Endodermal cell (in vitro differentiated cells): ENCODE measurements at regions not wholly inside any gene's neighbourhood (a gene's known extent, or its start where the extent isn't known, plus 50 kb on each side); places are given as distances from the start of the nearest gene placed in this dataset.

Experiments
- DNase-seq: peaks from one replicate; pipeline ENCODE4 v3.0.0-alpha.2; 2017
- H3K27ac ChIP-seq: 2 replicates; pipeline ENCODE4 v1.5.1; 2013; ENCODE audit warnings: mild to moderate bottlenecking, low read depth, low read length, moderate library complexity
- H3K27me3 ChIP-seq: 2 replicates; pipeline ENCODE4 v1.6.1; 2013; ENCODE audit warnings: mild to moderate bottlenecking, low read length, moderate library complexity; ENCODE audit not compliant: insufficient read depth, control insufficient read depth, poor library complexity, severe bottlenecking
- H3K36me3 ChIP-seq: 2 replicates; pipeline ENCODE4 v1.7.0; 2013; ENCODE audit warnings: mild to moderate bottlenecking, low read length, moderate library complexity; ENCODE audit not compliant: control insufficient read depth, insufficient read depth
- H3K4me1 ChIP-seq: one replicate; pipeline ENCODE4 v1.7.0; 2013; ENCODE audit warnings: low read length; ENCODE audit not compliant: control insufficient read depth, insufficient read depth
- H3K4me3 ChIP-seq: 2 replicates; pipeline ENCODE4 v1.5.1; 2013; ENCODE audit warnings: mild to moderate bottlenecking, low read length, moderate library complexity
- H3K9ac ChIP-seq: 2 replicates; pipeline ENCODE4 v1.6.1; 2013; ENCODE audit warnings: mild to moderate bottlenecking, low read length, moderate library complexity; ENCODE audit not compliant: poor library complexity, severe bottlenecking; ENCODE audit errors: extremely low read depth
- H3K9me3 ChIP-seq: 2 replicates; pipeline ENCODE4 v1.6.1; 2013; ENCODE audit warnings: mild to moderate bottlenecking, low read length, moderate library complexity; ENCODE audit not compliant: control insufficient read depth
- H3K27ac Mint-ChIP-seq: 2 replicates; pipeline ENCODE4 v1.8.0; 2020; ENCODE audit warnings: mixed read lengths
- H3K27me3 Mint-ChIP-seq: 2 replicates; pipeline ENCODE4 v1.8.0; 2021; ENCODE audit warnings: mild to moderate bottlenecking, mixed read lengths; ENCODE audit not compliant: insufficient read depth
- H3K36me3 Mint-ChIP-seq: 2 replicates; pipeline ENCODE4 v1.8.0; 2020; ENCODE audit warnings: low read depth, mixed read lengths
- H3K4me1 Mint-ChIP-seq: 2 replicates; pipeline ENCODE4 v1.8.0; 2020; ENCODE audit warnings: mixed read lengths
- H3K4me3 Mint-ChIP-seq: 2 replicates; pipeline ENCODE4 v1.8.0; 2020; ENCODE audit warnings: mild to moderate bottlenecking, moderate library complexity, mixed read lengths
- H3K9me3 Mint-ChIP-seq: 2 replicates; pipeline ENCODE4 v1.8.0; 2020; ENCODE audit warnings: mild to moderate bottlenecking, mixed read lengths
- WGBS, 2 experiments: methylation state at CpG; one replicate each; pipeline versions ENCODE4 v1.1.5 to v1.1.7; 2013; ENCODE audit warnings: missing lambda C conversion rate in 2 of 2, mixed read lengths in 1 of 2; ENCODE audit not compliant: insufficient coverage in 1 of 2, insufficient read length in 1 of 2; 5-methylcytosine and 5-hydroxymethylcytosine counted together
- TF ChIP-seq, protein P1 (sequence below): fragments of 200-600 bp; sonication (generic); conservative IDR thresholded peaks from 2 replicates; pipeline ENCODE4 v1.5.0; 2021; ENCODE audit warnings: antibody characterized with exemption, mild to moderate bottlenecking

DNA sequence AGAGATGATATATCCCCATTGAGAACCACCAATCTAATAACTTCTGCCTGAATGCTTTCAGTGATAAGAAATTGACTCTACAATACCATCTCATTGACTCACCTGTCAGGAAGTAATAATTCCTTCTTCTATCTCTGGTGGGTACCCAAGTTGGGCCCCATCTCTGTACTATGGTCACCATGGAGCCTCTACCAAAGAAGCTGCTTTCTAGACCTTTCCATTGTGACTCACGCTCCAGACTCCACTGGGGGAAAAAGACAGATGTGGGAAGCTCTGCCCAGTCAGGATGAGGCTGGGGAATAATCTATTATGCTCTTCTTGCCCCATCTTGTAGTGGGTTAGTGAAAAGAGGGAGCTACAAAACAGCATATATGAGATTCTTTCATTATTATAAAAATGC, 100.4 kb downstream of the COPRS start:
- H3K9ac ChIP-seq: no peak overlapping the region
- Mint-ChIP-seq H3K36me3 (no peaks in the 10 kb centered on the region), H3K4me1 (no peaks in the 10 kb centered on the region), H3K4me3 (no peak overlapping the region), H3K27ac (no peak overlapping the region), H3K27me3 (no peaks in the 10 kb centered on the region), H3K9me3 (peaks cover 10% of the 10 kb centered on the region)
- H3K27ac ChIP-seq: no peak overlapping the region
- H3K4me3 ChIP-seq: no peak overlapping the region
- no peaks in the 10 kb centered on the region for H3K27me3 ChIP-seq
- no peak for DNase-seq
- no peaks in the 10 kb centered on the region for H3K36me3 ChIP-seq
- H3K4me1 ChIP-seq: no peaks in the 10 kb centered on the region
- no peaks in the 10 kb centered on the region for H3K9me3 ChIP-seq
- 100% methylated on average over 1 of the region's 1 CpG; no CpG with 5 or more reads in 1 of the 2 experiments for WGBS, 2 experiments
- TF ChIP-seq, protein P1, sequence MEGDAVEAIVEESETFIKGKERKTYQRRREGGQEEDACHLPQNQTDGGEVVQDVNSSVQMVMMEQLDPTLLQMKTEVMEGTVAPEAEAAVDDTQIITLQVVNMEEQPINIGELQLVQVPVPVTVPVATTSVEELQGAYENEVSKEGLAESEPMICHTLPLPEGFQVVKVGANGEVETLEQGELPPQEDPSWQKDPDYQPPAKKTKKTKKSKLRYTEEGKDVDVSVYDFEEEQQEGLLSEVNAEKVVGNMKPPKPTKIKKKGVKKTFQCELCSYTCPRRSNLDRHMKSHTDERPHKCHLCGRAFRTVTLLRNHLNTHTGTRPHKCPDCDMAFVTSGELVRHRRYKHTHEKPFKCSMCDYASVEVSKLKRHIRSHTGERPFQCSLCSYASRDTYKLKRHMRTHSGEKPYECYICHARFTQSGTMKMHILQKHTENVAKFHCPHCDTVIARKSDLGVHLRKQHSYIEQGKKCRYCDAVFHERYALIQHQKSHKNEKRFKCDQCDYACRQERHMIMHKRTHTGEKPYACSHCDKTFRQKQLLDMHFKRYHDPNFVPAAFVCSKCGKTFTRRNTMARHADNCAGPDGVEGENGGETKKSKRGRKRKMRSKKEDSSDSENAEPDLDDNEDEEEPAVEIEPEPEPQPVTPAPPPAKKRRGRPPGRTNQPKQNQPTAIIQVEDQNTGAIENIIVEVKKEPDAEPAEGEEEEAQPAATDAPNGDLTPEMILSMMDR: no peak

DNA sequence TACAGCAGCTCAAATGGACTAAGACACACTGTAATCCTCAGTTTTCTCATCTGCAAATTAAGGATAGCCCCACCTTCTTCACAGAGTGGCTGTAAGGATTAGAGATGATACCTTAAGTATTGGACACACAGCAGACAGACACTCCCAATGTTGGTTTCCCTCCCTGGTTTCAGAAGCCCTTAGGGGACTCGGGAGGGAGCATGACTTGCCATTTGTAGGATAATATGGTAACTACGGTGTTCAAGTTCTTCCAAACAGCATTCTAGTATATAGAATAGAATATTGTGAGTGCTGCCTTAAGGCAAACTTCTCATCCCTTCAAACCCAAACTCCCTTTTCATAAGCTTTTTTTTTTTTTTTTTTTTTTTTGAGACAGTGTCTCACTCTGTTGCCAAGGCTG, 101.9 kb downstream of the COPRS start:
- H3K27me3 ChIP-seq: no peaks in the 10 kb centered on the region
- Mint-ChIP-seq H3K4me3 (no peak overlapping the region), H3K27ac (no peak overlapping the region), H3K4me1 (no peaks in the 10 kb centered on the region), H3K27me3 (no peaks in the 10 kb centered on the region), H3K36me3 (no peaks in the 10 kb centered on the region), H3K9me3 (peaks cover 5% of the 10 kb centered on the region)
- no peaks in the 10 kb centered on the region for H3K4me1 ChIP-seq
- H3K9me3 ChIP-seq: no peaks in the 10 kb centered on the region
- 88% methylated on average over 1 of the region's 2 CpGs; no CpG with 5 or more reads in 1 of the 2 experiments for WGBS, 2 experiments
- H3K4me3 ChIP-seq: no peak overlapping the region
- TF ChIP-seq, protein P1: no peak
- no peaks in the 10 kb centered on the region for H3K36me3 ChIP-seq
- no peak overlapping the region for H3K9ac ChIP-seq
- no peak overlapping the region for H3K27ac ChIP-seq
- no peak for DNase-seq

DNA sequence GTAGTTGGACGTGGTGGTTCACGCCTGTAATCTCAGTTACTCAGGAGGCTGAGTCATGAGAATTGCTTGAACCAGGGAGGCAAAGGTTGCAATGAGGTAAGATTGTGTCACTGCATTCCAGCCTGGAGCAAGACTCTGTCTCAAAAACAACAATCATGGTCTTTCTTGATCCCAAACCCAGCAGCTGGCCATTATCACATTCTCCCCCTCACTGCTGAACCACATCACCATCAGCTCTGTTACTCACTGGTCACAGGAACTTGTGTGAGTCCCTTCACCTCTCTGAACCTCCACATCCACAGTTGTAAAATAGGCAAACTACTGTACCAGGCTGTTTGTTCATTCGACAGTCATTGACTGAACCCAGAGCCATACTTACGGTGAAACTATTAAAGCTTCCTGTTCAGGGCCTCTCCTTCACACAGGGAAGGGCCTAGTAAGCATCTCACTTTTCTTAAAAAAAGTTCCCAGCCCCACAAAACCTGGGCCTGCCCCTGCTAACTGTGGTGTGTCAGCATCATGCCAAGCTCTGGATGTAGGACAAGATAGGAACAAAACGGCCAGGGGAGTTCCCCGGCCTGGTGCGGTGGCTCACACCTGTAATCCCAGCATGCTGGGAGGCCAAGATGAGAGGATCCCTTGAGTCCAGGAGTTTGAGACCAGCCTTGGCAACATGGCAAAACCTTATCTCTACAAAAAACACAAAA, 104.7 kb downstream of the COPRS start:
- no peaks in the 10 kb centered on the region for H3K36me3 ChIP-seq
- TF ChIP-seq, protein P1: no peak
- Mint-ChIP-seq H3K9me3 (peaks cover 2% of the 10 kb centered on the region), H3K4me3 (no peak overlapping the region), H3K4me1 (no peaks in the 10 kb centered on the region), H3K36me3 (no peaks in the 10 kb centered on the region), H3K27me3 (no peaks in the 10 kb centered on the region), H3K27ac (no peak overlapping the region)
- no peak overlapping the region for H3K4me3 ChIP-seq
- no peak overlapping the region for H3K27ac ChIP-seq
- H3K4me1 ChIP-seq: no peaks in the 10 kb centered on the region
- DNase-seq: no peak
- no peaks in the 10 kb centered on the region for H3K9me3 ChIP-seq
- WGBS, 2 experiments: 83 to 92% methylated on average over 7 of the region's 7 CpGs
- no peaks in the 10 kb centered on the region for H3K27me3 ChIP-seq
- no peak overlapping the region for H3K9ac ChIP-seq
